IgD-negative memory B cell (primary cell): ENCODE measurements at regions not wholly inside any gene's neighbourhood (a gene's known extent, or its start where the extent isn't known, plus 50 kb on each side); places are given as distances from the start of the nearest gene placed in this dataset.

ENCODE experiments used
- H3K27ac Mint-ChIP-seq, 3 donors: one replicate each; pipeline ENCODE4 v1.8.0; 2020 to 2022; ENCODE audit warnings: mild to moderate bottlenecking in 3 of 3, mixed read lengths in 3 of 3, moderate library complexity in 1 of 3
- H3K27me3 Mint-ChIP-seq: one replicate; pipeline ENCODE4 v1.8.0; 2021; ENCODE audit warnings: mixed read lengths
- H3K36me3 Mint-ChIP-seq: one replicate; pipeline ENCODE4 v1.8.0; 2020; ENCODE audit warnings: mild to moderate bottlenecking, mixed read lengths
- H3K4me1 Mint-ChIP-seq, 3 donors: one replicate each; pipeline ENCODE4 v1.8.0; 2020 to 2022; ENCODE audit warnings: mixed read lengths in 3 of 3, mild to moderate bottlenecking in 1 of 3
- H3K4me3 Mint-ChIP-seq, 4 donors: one replicate each; pipeline ENCODE4 v1.8.0; 2020 to 2022; ENCODE audit warnings: mild to moderate bottlenecking in 4 of 4, mixed read lengths in 4 of 4, moderate library complexity in 3 of 4
- H3K9me3 Mint-ChIP-seq, 3 donors: one replicate each; pipeline ENCODE4 v1.8.0; 2020 to 2021; ENCODE audit warnings: mixed read lengths in 3 of 3, mild to moderate bottlenecking in 1 of 3

GRCh38 chr1:38269923-38270848 is 223.6 kb upstream of the POU3F1 start:
- no peak overlapping the region for H3K27ac Mint-ChIP-seq
- peaks cover 5% of the 10 kb centered on the region for H3K36me3 Mint-ChIP-seq
- peaks cover 29% of the 10 kb centered on the region for H3K27me3 Mint-ChIP-seq
- no peak overlapping the region for H3K4me3 Mint-ChIP-seq
- peaks cover 0 to 2% (median 0%) of the 10 kb centered on the region in 3 donors for H3K9me3 Mint-ChIP-seq
- no peaks in the 10 kb centered on the region for H3K4me1 Mint-ChIP-seq

GRCh38 chr1:38268226-38268625 is 221.6 kb upstream of the POU3F1 start:
- Mint-ChIP-seq H3K4me1 (no peaks in the 10 kb centered on the region), H3K27ac (peak overlapping the region in 1 of 3 donors; percentile 33), H3K9me3 (no peaks in the 10 kb centered on the region), H3K36me3 (no peaks in the 10 kb centered on the region), H3K4me3 (no peak overlapping the region), H3K27me3 (peaks cover 20% of the 10 kb centered on the region)

DNA sequence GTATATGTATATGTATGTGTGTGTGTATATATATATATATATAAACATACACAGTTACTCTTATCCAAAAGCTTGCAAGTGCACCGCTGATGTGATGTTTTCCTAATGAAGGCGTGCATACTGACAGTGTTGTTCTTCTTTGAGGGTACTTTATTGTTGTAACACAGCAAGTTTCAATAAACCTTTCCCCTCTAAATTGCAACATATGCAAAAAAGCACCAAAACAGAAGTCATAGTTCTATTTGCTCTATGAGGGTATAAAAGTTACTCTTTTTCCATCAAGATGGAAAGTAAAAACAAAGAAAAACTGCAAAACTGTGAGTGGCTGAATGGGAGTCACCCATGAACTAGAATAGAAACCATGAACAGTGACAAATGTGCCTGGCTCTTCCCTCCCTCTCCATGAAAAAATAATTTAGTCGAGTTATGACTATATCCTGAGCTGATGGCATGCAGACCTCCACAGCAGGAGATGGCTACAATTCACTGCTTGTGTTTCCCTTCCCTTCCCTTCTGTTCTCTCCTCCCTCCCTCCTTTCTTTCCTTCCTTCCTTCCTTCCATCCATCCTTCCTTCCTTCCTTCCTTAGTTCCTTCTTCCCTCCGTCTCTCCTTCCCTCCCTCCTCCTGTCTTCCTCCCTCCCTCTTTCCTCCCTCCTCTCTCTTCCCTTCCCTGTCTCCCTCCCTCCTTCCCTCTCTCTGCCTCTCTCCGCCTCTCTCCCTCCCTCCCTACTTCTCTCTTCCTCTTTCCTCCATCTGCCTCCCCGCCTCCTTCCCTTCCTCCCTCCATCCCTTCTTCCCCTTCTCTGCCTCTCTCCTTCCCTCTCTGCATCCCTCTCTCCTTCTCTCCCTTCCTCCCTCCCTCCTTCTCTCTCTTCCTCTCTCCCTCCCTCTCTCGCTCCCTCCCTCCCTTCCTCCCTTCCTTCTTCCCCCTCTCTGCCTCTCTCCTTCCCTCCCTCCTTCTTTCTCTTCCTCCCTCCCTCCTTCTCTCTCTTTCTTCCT is 220.7 kb upstream of the POU3F1 start:
- Mint-ChIP-seq H3K27me3 (peaks cover 19% of the 10 kb centered on the region), H3K27ac (peak overlapping the region in 1 of 3 donors; percentile 33), H3K9me3 (no peaks in the 10 kb centered on the region), H3K4me3 (no peak overlapping the region), H3K36me3 (no peaks in the 10 kb centered on the region), H3K4me1 (no peaks in the 10 kb centered on the region)

DNA sequence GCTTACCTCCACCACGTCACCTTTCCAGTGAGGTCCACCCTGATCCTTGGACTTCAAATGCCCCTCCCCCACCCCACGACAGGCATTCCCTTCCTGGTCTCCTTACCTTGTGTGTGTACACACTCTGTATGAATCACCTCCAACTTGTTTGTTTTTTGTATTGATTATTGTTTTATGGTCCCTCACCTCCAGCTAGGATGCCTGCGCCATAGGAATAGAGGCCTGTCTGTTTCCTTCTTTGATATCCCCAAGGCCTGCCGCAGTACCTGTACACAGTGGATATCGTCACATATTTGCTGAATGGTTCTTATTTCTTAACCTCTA is 219.6 kb upstream of the POU3F1 start:
- Mint-ChIP-seq H3K9me3 (no peaks in the 10 kb centered on the region), H3K36me3 (no peaks in the 10 kb centered on the region), H3K27ac (no peak overlapping the region), H3K4me3 (no peak overlapping the region), H3K27me3 (peaks cover 13% of the 10 kb centered on the region), H3K4me1 (no peaks in the 10 kb centered on the region)

- Mint-ChIP-seq H3K36me3 (no peaks in the 10 kb centered on the region), H3K27ac (no peak overlapping the region)
These were observed 219.0 kb upstream of the POU3F1 start for GRCh38 chr1:38265293-38266196.

GRCh38 chr1:38263438-38263837 is 216.8 kb upstream of the POU3F1 start:
- Mint-ChIP-seq H3K4me3 (no peak overlapping the region), H3K27me3 (peaks cover 7% of the 10 kb centered on the region)

More at GRCh38 chr1:38265293-38266196, 219.0 kb upstream of the POU3F1 start:
- Mint-ChIP-seq H3K4me3 (no peak overlapping the region), H3K27me3 (peaks cover 12% of the 10 kb centered on the region), H3K4me1 (no peaks in the 10 kb centered on the region), H3K9me3 (no peaks in the 10 kb centered on the region)

GRCh38 chr1:38261574-38261973 is 215.0 kb upstream of the POU3F1 start:
- Mint-ChIP-seq H3K4me3 (no peak overlapping the region), H3K36me3 (no peaks in the 10 kb centered on the region), H3K27ac (no peak overlapping the region), H3K4me1 (no peaks in the 10 kb centered on the region), H3K9me3 (peaks cover 0 to 8% (median 2%) of the 10 kb centered on the region in 3 donors), H3K27me3 (peaks cover 4% of the 10 kb centered on the region)

More at GRCh38 chr1:38263438-38263837, 216.8 kb upstream of the POU3F1 start:
- peaks cover 0 to 8% (median 2%) of the 10 kb centered on the region in 3 donors for H3K9me3 Mint-ChIP-seq
- H3K27ac Mint-ChIP-seq, result no peak overlapping the region
- H3K4me1 Mint-ChIP-seq, result no peaks in the 10 kb centered on the region
- no peaks in the 10 kb centered on the region for H3K36me3 Mint-ChIP-seq

- Mint-ChIP-seq H3K9me3 (peaks cover 0 to 8% (median 2%) of the 10 kb centered on the region in 3 donors), H3K27me3 (peaks cover 7% of the 10 kb centered on the region), H3K36me3 (no peaks in the 10 kb centered on the region), H3K27ac (peak overlapping the region in 1 of 3 donors; percentile 47), H3K4me3 (no peak overlapping the region), H3K4me1 (no peaks in the 10 kb centered on the region)
These were observed 211.6 kb upstream of the POU3F1 start for GRCh38 chr1:38258085-38258627.

GRCh38 chr1:38257374-38257773 is 210.8 kb upstream of the POU3F1 start:
- H3K27me3 Mint-ChIP-seq, result peaks cover 7% of the 10 kb centered on the region
- no peaks in the 10 kb centered on the region for H3K36me3 Mint-ChIP-seq
- H3K4me3 Mint-ChIP-seq, result no peak overlapping the region
- peaks cover 0 to 8% (median 2%) of the 10 kb centered on the region in 3 donors for H3K9me3 Mint-ChIP-seq
- H3K4me1 Mint-ChIP-seq, result no peaks in the 10 kb centered on the region
- no peak overlapping the region for H3K27ac Mint-ChIP-seq

- Mint-ChIP-seq H3K27me3 (peaks cover 3% of the 10 kb centered on the region), H3K36me3 (no peaks in the 10 kb centered on the region), H3K27ac (peak overlapping the region in 1 of 3 donors; percentile 52), H3K4me3 (no peak overlapping the region), H3K4me1 (no peaks in the 10 kb centered on the region), H3K9me3 (peaks cover 0 to 8% (median 2%) of the 10 kb centered on the region in 3 donors)
These were observed 209.5 kb upstream of the POU3F1 start for GRCh38 chr1:38256072-38256471.

- Mint-ChIP-seq H3K27me3 (peaks cover 19% of the 10 kb centered on the region), H3K4me1 (no peaks in the 10 kb centered on the region), H3K4me3 (no peak overlapping the region), H3K27ac (no peak overlapping the region), H3K9me3 (no peaks in the 10 kb centered on the region), H3K36me3 (no peaks in the 10 kb centered on the region)
These were observed 206.7 kb upstream of the POU3F1 start for GRCh38 chr1:38253314-38253713.

DNA sequence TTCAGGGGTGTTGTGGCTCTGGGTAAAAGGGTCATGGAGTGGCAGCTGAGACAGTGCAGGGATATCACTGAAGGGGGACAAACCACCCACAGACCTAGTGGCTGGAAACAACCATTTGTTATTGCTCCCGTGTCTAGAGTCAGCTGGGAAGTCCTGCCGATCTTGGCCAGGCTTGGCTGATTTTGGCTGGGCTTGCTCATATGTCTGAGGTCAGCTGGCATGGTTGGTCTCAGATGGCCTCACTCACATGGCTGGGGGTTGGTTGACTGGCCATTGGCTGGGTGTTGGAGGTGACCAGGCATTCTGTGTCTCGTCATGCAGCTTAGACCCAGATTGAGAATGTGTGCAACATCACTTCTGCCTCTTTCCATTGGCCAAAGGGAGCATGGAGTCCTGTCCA is 203.8 kb upstream of the POU3F1 start:
- Mint-ChIP-seq H3K36me3 (no peaks in the 10 kb centered on the region), H3K27me3 (peaks cover 21% of the 10 kb centered on the region)

DNA sequence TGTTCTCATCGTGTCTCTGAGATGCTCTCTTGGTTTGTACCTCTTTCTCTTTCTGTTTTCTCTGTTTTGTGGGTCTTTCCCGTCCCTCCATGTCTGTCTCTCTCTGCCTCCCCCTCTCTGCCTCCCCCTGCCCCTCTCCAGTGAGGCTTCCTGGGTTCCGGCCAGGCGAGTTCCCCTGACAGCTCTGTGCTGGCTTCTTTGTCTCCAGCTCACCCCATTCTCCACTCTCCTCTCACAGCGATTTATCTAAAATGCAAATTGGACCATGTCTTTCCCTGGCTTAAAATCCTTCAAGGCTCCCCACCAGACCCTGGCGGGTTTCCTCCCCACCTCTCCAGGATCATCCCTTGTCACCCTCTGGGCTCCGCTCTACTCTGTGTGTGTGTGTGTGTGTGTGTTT is 202.4 kb upstream of the POU3F1 start:
- Mint-ChIP-seq H3K27ac (no peak overlapping the region), H3K9me3 (no peaks in the 10 kb centered on the region), H3K4me3 (no peak overlapping the region), H3K27me3 (peaks cover 21% of the 10 kb centered on the region), H3K4me1 (no peaks in the 10 kb centered on the region), H3K36me3 (no peaks in the 10 kb centered on the region)

More for the DNA sequence above, 203.8 kb upstream of the POU3F1 start:
- no peaks in the 10 kb centered on the region for H3K9me3 Mint-ChIP-seq
- peak overlapping the region in 1 of 3 donors; percentile 21 for H3K27ac Mint-ChIP-seq
- H3K4me1 Mint-ChIP-seq, result no peaks in the 10 kb centered on the region
- no peak overlapping the region for H3K4me3 Mint-ChIP-seq
